OCI-LY1 (cell line): ENCODE measurements at regions not wholly inside any gene's neighbourhood (a gene's known extent, or its start where the extent isn't known, plus 50 kb on each side); places are given as distances from the start of the nearest gene placed in this dataset.
A peak's percentile ranks its signal among the peaks of the same experiment; 100 is the strongest.
"Not testable (repeated sequence)": the region's sequence is repeated elsewhere in the genome, so short reads cannot be mapped to it uniquely, and the experiment has no call there.

Experiments
- H2AFZ ChIP-seq: fragments of 200-600 bp; sonication (generic), shearing (Covaris generic); 2 replicates; pipeline ENCODE4 v1.6.0; 2014; ENCODE audit warnings: antibody characterized with exemption, mild to moderate bottlenecking, low read length
- H3F3A ChIP-seq: fragments of 200-600 bp; sonication (generic), shearing (Covaris generic); 2 replicates; pipeline ENCODE4 v1.6.0; 2014; ENCODE audit warnings: mild to moderate bottlenecking, antibody characterized with exemption, low read length, moderate library complexity; ENCODE audit not compliant: insufficient read depth
- H3K27ac ChIP-seq: fragments of 200-600 bp; sonication (generic); 2 replicates; pipeline ENCODE4 v1.5.1; 2014; ENCODE audit warnings: low read length, mixed run types, mild to moderate bottlenecking, low read depth; ENCODE audit not compliant: poor library complexity, severe bottlenecking
- H3K27me3 ChIP-seq: fragments of 200-600 bp; sonication (generic); 2 replicates; pipeline ENCODE4 v1.6.0; 2014; ENCODE audit warnings: antibody characterized with exemption, mild to moderate bottlenecking, low read length, moderate library complexity; ENCODE audit not compliant: insufficient read depth
- H3K36me3 ChIP-seq: fragments of 200-600 bp; sonication (generic); 2 replicates; pipeline ENCODE4 v1.6.1; 2014; ENCODE audit warnings: mild to moderate bottlenecking, antibody characterized with exemption, low read length, moderate library complexity, mixed read lengths; ENCODE audit not compliant: insufficient read depth
- H3K4me1 ChIP-seq: fragments of 200-600 bp; sonication (generic); 2 replicates; pipeline ENCODE4 v1.5.1; 2014; ENCODE audit warnings: mild to moderate bottlenecking, low read length, moderate library complexity; ENCODE audit not compliant: insufficient read depth, severe bottlenecking
- H3K4me2 ChIP-seq: fragments of 200-600 bp; sonication (generic), shearing (Covaris generic); 2 replicates; pipeline ENCODE4 v1.6.1; 2014; ENCODE audit warnings: low read length
- H3K4me3 ChIP-seq: fragments of 200-600 bp; sonication (generic); 2 replicates; pipeline ENCODE4 v1.5.1; 2014; ENCODE audit warnings: low read length, low read depth, mild to moderate bottlenecking, mixed read lengths; ENCODE audit not compliant: poor library complexity, severe bottlenecking
- H3K79me2 ChIP-seq: fragments of 200-600 bp; shearing (Covaris generic); 2 replicates; pipeline ENCODE4 v1.6.1; 2016; ENCODE audit warnings: mixed run types, low read length, mixed read lengths; ENCODE audit not compliant: insufficient read depth
- H3K9ac ChIP-seq: fragments of 200-600 bp; sonication (generic), shearing (Covaris generic); 2 replicates; pipeline ENCODE4 v1.6.1; 2014; ENCODE audit warnings: mild to moderate bottlenecking, low read length, mixed read lengths
- H3K9me2 ChIP-seq: fragments of 200-600 bp; sonication (generic), shearing (Covaris generic); 2 replicates; pipeline ENCODE4 v1.6.1; 2014; ENCODE audit warnings: low read depth, mild to moderate bottlenecking, low read length, mixed read lengths
- H3K9me3 ChIP-seq: fragments of 200-600 bp; shearing (Covaris generic); 2 replicates; pipeline ENCODE4 v1.6.1; 2014; ENCODE audit warnings: low read length, mixed read lengths
- H4K20me1 ChIP-seq: fragments of 200-600 bp; sonication (generic), shearing (Covaris generic); 2 replicates; pipeline ENCODE4 v1.6.0; 2016; ENCODE audit warnings: mild to moderate bottlenecking, low read length; ENCODE audit not compliant: insufficient read depth
- CTCF ChIP-seq: fragments of 200-600 bp; sonication (generic), shearing (Covaris generic); IDR thresholded peaks from 2 replicates; pipeline ENCODE4 v1.5.1; 2017; ENCODE audit warnings: mild to moderate bottlenecking, antibody characterized with exemption, low read length, moderate library complexity, mixed read lengths

GRCh38 chr9:40991741-40992471 is 136.6 kb downstream of the FOXD4L6 start:
- H3K79me2 ChIP-seq, H3K27me3 ChIP-seq, H4K20me1 ChIP-seq, H3K36me3 ChIP-seq, H3K9me2 ChIP-seq, H3K9me3 ChIP-seq, H2AFZ ChIP-seq, H3F3A ChIP-seq: not testable (repeated sequence)
- Histone ChIP-seq H3K4me1 (peaks cover 28% of the 10 kb centered on the region), H3K4me2 (peak overlapping the region; percentile 61), H3K27ac (peak overlapping the region; percentile 65), H3K4me3 (peak overlapping the region; percentile 77), H3K9ac (peak overlapping the region; percentile 77)
- peak; percentile 94 for TF ChIP-seq CTCF

GRCh38 chr9:40991100-40991740 is 137.3 kb downstream of the FOXD4L6 start:
- Histone ChIP-seq H3K27ac (peak overlapping the region; percentile 46), H3K4me2 (peak overlapping the region; percentile 57), H3K4me1 (peaks cover 28% of the 10 kb centered on the region), H3K9ac (peak overlapping the region; percentile 77), H3K4me3 (peak overlapping the region; percentile 77)
- not testable (repeated sequence) for H3F3A ChIP-seq, H3K27me3 ChIP-seq, H4K20me1 ChIP-seq, H2AFZ ChIP-seq, H3K9me2 ChIP-seq, H3K36me3 ChIP-seq, H3K9me3 ChIP-seq, H3K79me2 ChIP-seq

GRCh38 chr9:40986332-40986731 is 142.1 kb downstream of the FOXD4L6 start:
- H3K36me3 ChIP-seq, H3K27ac ChIP-seq, H3K4me2 ChIP-seq, H3F3A ChIP-seq, H2AFZ ChIP-seq, H3K9me2 ChIP-seq, H3K79me2 ChIP-seq, H4K20me1 ChIP-seq, H3K4me3 ChIP-seq, H3K9me3 ChIP-seq, H3K9ac ChIP-seq, H3K27me3 ChIP-seq: not testable (repeated sequence)
- peaks cover 15% of the 10 kb centered on the region for H3K4me1 ChIP-seq

- H2AFZ ChIP-seq, H3K27ac ChIP-seq, H3K9ac ChIP-seq, H3K9me3 ChIP-seq, H3K79me2 ChIP-seq, H3F3A ChIP-seq, H3K4me1 ChIP-seq, H3K4me3 ChIP-seq, H3K9me2 ChIP-seq, H3K36me3 ChIP-seq, H3K27me3 ChIP-seq, H4K20me1 ChIP-seq, H3K4me2 ChIP-seq: not testable (repeated sequence)
Measured at GRCh38 chr9:40975351-40975750, 153.1 kb downstream of the FOXD4L6 start.

GRCh38 chr9:40974912-40975311 is 153.6 kb downstream of the FOXD4L6 start:
- H3K4me3 ChIP-seq, H3K79me2 ChIP-seq, H3K9me3 ChIP-seq, H2AFZ ChIP-seq, H3K4me2 ChIP-seq, H3K36me3 ChIP-seq, H3K4me1 ChIP-seq, H4K20me1 ChIP-seq, H3K27me3 ChIP-seq, H3K9ac ChIP-seq, H3K9me2 ChIP-seq, H3K27ac ChIP-seq, H3F3A ChIP-seq: not testable (repeated sequence)

GRCh38 chr9:40971773-40972172 is 156.7 kb downstream of the FOXD4L6 start:
- H3K9ac ChIP-seq, H3K4me1 ChIP-seq, H3K79me2 ChIP-seq, H3K27me3 ChIP-seq, H2AFZ ChIP-seq, H3K36me3 ChIP-seq, H3F3A ChIP-seq, H3K4me2 ChIP-seq, H4K20me1 ChIP-seq, H3K9me2 ChIP-seq, H3K27ac ChIP-seq, H3K9me3 ChIP-seq, H3K4me3 ChIP-seq: not testable (repeated sequence)
